EH (cell line): ENCODE measurements at regions not wholly inside any gene's neighbourhood (a gene's known extent, or its start where the extent isn't known, plus 50 kb on each side); places are given as distances from the start of the nearest gene placed in this dataset.
"Not testable (repeated sequence)": the region's sequence is repeated elsewhere in the genome, so short reads cannot be mapped to it uniquely, and the experiment has no call there.

Experiments
- DNase-seq: peaks from one replicate; pipeline ENCODE4 v3.0.0-alpha.2; 2015; ENCODE audit warnings: low read depth

GRCh38 chr7:25454562-25455041 lies 226.3 kb upstream of the NPVF start:
- peak; percentile 1 for DNase-seq

- DNase-seq = no peak
Observed at GRCh38 chr7:25455683-25456251, 227.5 kb upstream of the NPVF start.

GRCh38 chr7:25456467-25457171 lies 228.3 kb upstream of the NPVF start:
- DNase-seq = no peak

- DNase-seq = no peak
Observed at GRCh38 chr7:25459057-25459456, 230.8 kb upstream of the NPVF start.

GRCh38 chr7:25460433-25460832 lies 232.1 kb upstream of the NPVF start:
- DNase-seq = no peak

- no peak for DNase-seq
Observed at GRCh38 chr7:25469669-25470068, 241.4 kb upstream of the NPVF start.

GRCh38 chr7:25476863-25477499 lies 248.7 kb upstream of the NPVF start:
- DNase-seq = no peak

- not testable (repeated sequence) for DNase-seq
Observed at GRCh38 chr7:25478221-25478620, 249.9 kb upstream of the NPVF start.

GRCh38 chr7:25478925-25479324 lies 250.6 kb upstream of the NPVF start:
- DNase-seq = no peak

- DNase-seq = no peak
Observed at GRCh38 chr7:25481891-25482290, 253.6 kb upstream of the NPVF start.

GRCh38 chr7:25482631-25483030 lies 254.3 kb upstream of the NPVF start:
- DNase-seq = no peak

- no peak for DNase-seq
Observed at GRCh38 chr7:25485026-25485425, 256.7 kb upstream of the NPVF start.

GRCh38 chr7:25486656-25487055 lies 258.4 kb upstream of the NPVF start:
- DNase-seq = no peak

GRCh38 chr7:25493805-25494366 lies 265.6 kb upstream of the NPVF start:
- DNase-seq = no peak

- DNase-seq = no peak
Observed at GRCh38 chr7:25494896-25495295, 266.6 kb upstream of the NPVF start.

- no peak for DNase-seq
Observed at GRCh38 chr7:25495342-25496250, 267.3 kb upstream of the NPVF start.

GRCh38 chr7:25496476-25497368 lies 268.4 kb upstream of the NPVF start:
- no peak for DNase-seq

GRCh38 chr7:25500393-25500921 lies 272.2 kb upstream of the NPVF start:
- DNase-seq = no peak

- no peak for DNase-seq
Observed at GRCh38 chr7:25503306-25503705, 275.0 kb upstream of the NPVF start.

- no peak for DNase-seq
Observed at GRCh38 chr7:25512061-25512687, 283.9 kb upstream of the NPVF start.
